ENCODE measurements at regions not wholly inside any gene's neighbourhood (a gene's known extent, or its start where the extent isn't known, plus 50 kb on each side); places are given as distances from the start of the nearest gene placed in this dataset.

GRCh38 chr15:47411733-47412132, 305.6 kb upstream of the SEMA6D start:
- Histone ChIP-seq H3K9me3 (replicated peaks; ENCODE audit: control insufficient read depth, low read depth, low read length) (no peaks in the 10 kb centered on the region), H3K36me3 (ENCODE audit: control insufficient read depth, insufficient read depth, low read length) (no peaks in the 10 kb centered on the region), H3K4me1 (ENCODE audit: control insufficient read depth, insufficient read depth, low read length) (no peaks in the 10 kb centered on the region), H3K27ac (ENCODE audit: low read length) (no peak overlapping the region), H3K27me3 (ENCODE audit: control insufficient read depth, insufficient read depth, low read length) (no peaks in the 10 kb centered on the region), H3K4me3 (ENCODE audit: low read length) (no peak overlapping the region)
- no CpG with 5 or more reads among the region's 4 CpGs for WGBS (ENCODE audit: insufficient coverage)
- DNase-seq = no peak

- Histone ChIP-seq H3K4me3 (ENCODE audit: low read length) (no peak overlapping the region), H3K27me3 (ENCODE audit: control insufficient read depth, insufficient read depth, low read length) (no peaks in the 10 kb centered on the region), H3K9me3 (replicated peaks; ENCODE audit: control insufficient read depth, low read depth, low read length) (no peaks in the 10 kb centered on the region), H3K36me3 (ENCODE audit: control insufficient read depth, insufficient read depth, low read length) (no peaks in the 10 kb centered on the region), H3K4me1 (ENCODE audit: control insufficient read depth, insufficient read depth, low read length) (no peaks in the 10 kb centered on the region), H3K27ac (ENCODE audit: low read length) (no peak overlapping the region)
- WGBS (ENCODE audit: insufficient coverage) = 60% methylated on average over 2 of the region's 3 CpGs
- peak; percentile 62 for DNase-seq
These were observed 305.2 kb upstream of the SEMA6D start for GRCh38 chr15:47412136-47412535.

GRCh38 chr15:47412802-47413201, 304.5 kb upstream of the SEMA6D start:
- no peaks in the 10 kb centered on the region for H3K4me1 ChIP-seq (ENCODE audit: control insufficient read depth, insufficient read depth, low read length)
- no peaks in the 10 kb centered on the region for H3K27me3 ChIP-seq (ENCODE audit: control insufficient read depth, insufficient read depth, low read length)
- no peak overlapping the region for H3K4me3 ChIP-seq (ENCODE audit: low read length)
- 100% methylated on average over 1 of the region's 4 CpGs for WGBS (ENCODE audit: insufficient coverage)
- H3K27ac ChIP-seq (ENCODE audit: low read length) = no peak overlapping the region
- H3K9me3 ChIP-seq (replicated peaks; ENCODE audit: control insufficient read depth, low read depth, low read length) = no peaks in the 10 kb centered on the region
- H3K36me3 ChIP-seq (ENCODE audit: control insufficient read depth, insufficient read depth, low read length) = no peaks in the 10 kb centered on the region
- no peak for DNase-seq

DNA sequence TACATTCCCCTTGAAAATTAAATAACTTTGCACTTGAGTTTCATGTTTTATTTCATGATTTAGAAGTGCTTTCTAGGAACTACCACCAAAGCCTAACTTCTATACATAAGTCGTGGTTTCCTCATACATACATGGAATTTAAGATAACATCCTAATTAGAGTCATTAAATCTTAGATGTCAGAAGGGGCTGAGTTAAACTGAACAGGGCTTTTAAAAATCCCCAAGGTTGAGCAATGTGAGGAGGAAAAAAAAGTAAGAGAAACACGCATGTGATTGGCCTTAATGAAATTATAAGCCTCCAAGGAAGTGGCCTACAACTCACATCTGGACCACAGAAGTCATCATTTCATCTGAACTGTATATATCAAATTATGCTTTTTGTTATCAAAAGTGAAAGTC, 303.1 kb upstream of the SEMA6D start:
- Histone ChIP-seq H3K4me3 (ENCODE audit: low read length) (no peak overlapping the region), H3K4me1 (ENCODE audit: control insufficient read depth, insufficient read depth, low read length) (no peaks in the 10 kb centered on the region), H3K27ac (ENCODE audit: low read length) (no peak overlapping the region), H3K27me3 (ENCODE audit: control insufficient read depth, insufficient read depth, low read length) (no peaks in the 10 kb centered on the region), H3K36me3 (ENCODE audit: control insufficient read depth, insufficient read depth, low read length) (no peaks in the 10 kb centered on the region), H3K9me3 (replicated peaks; ENCODE audit: control insufficient read depth, low read depth, low read length) (no peaks in the 10 kb centered on the region)
- WGBS (ENCODE audit: insufficient coverage) = no CpG with 5 or more reads among the region's 2 CpGs
- DNase-seq = no peak

- H3K4me1 ChIP-seq (ENCODE audit: control insufficient read depth, insufficient read depth, low read length) = no peaks in the 10 kb centered on the region
- no peaks in the 10 kb centered on the region for H3K27me3 ChIP-seq (ENCODE audit: control insufficient read depth, insufficient read depth, low read length)
- WGBS (ENCODE audit: insufficient coverage) = no CpG with 5 or more reads among the region's 1 CpG
- H3K27ac ChIP-seq (ENCODE audit: low read length) = peak overlapping the region; percentile 31
- no peak overlapping the region for H3K4me3 ChIP-seq (ENCODE audit: low read length)
- H3K9me3 ChIP-seq (replicated peaks; ENCODE audit: control insufficient read depth, low read depth, low read length) = no peaks in the 10 kb centered on the region
- H3K36me3 ChIP-seq (ENCODE audit: control insufficient read depth, insufficient read depth, low read length) = no peaks in the 10 kb centered on the region
- DNase-seq = no peak
These were observed 301.8 kb upstream of the SEMA6D start for GRCh38 chr15:47415539-47415971.

GRCh38 chr15:47422881-47423665, 294.2 kb upstream of the SEMA6D start:
- Histone ChIP-seq H3K4me3 (ENCODE audit: low read length) (no peak overlapping the region), H3K27me3 (ENCODE audit: control insufficient read depth, insufficient read depth, low read length) (no peaks in the 10 kb centered on the region), H3K4me1 (ENCODE audit: control insufficient read depth, insufficient read depth, low read length) (no peaks in the 10 kb centered on the region), H3K36me3 (ENCODE audit: control insufficient read depth, insufficient read depth, low read length) (no peaks in the 10 kb centered on the region), H3K27ac (ENCODE audit: low read length) (no peak overlapping the region), H3K9me3 (replicated peaks; ENCODE audit: control insufficient read depth, low read depth, low read length) (no peaks in the 10 kb centered on the region)
- no CpG with 5 or more reads among the region's 1 CpG for WGBS (ENCODE audit: insufficient coverage)
- DNase-seq = no peak

DNA sequence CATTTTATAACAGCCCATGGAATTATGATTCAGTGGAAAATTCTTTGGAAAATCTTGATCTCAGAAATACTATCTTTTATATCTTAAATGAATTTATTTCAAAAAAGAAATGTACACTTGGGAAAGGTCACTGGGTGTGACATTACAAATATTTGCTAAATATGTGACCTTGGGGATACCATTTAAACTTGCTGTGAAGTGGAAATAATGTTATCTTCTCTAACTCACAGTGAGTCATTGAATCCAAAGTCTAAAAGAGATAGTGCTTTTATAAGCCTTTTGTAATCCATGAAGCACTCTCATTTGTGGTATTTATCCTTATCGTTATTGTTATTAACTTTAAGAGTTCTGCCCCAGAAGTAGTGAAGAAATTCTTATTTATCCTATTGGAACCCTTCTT, 289.8 kb upstream of the SEMA6D start:
- Histone ChIP-seq H3K36me3 (ENCODE audit: control insufficient read depth, insufficient read depth, low read length) (no peaks in the 10 kb centered on the region), H3K27me3 (ENCODE audit: control insufficient read depth, insufficient read depth, low read length) (no peaks in the 10 kb centered on the region), H3K9me3 (replicated peaks; ENCODE audit: control insufficient read depth, low read depth, low read length) (no peaks in the 10 kb centered on the region), H3K4me3 (ENCODE audit: low read length) (no peak overlapping the region), H3K4me1 (ENCODE audit: control insufficient read depth, insufficient read depth, low read length) (no peaks in the 10 kb centered on the region), H3K27ac (ENCODE audit: low read length) (no peak overlapping the region)
- no CpG with 5 or more reads among the region's 1 CpG for WGBS (ENCODE audit: insufficient coverage)
- no peak for DNase-seq

- Histone ChIP-seq H3K27ac (ENCODE audit: low read length) (no peak overlapping the region), H3K4me1 (ENCODE audit: control insufficient read depth, insufficient read depth, low read length) (no peaks in the 10 kb centered on the region), H3K9me3 (replicated peaks; ENCODE audit: control insufficient read depth, low read depth, low read length) (no peaks in the 10 kb centered on the region), H3K36me3 (ENCODE audit: control insufficient read depth, insufficient read depth, low read length) (no peaks in the 10 kb centered on the region), H3K27me3 (ENCODE audit: control insufficient read depth, insufficient read depth, low read length) (no peaks in the 10 kb centered on the region), H3K4me3 (ENCODE audit: low read length) (no peak overlapping the region)
- no peak for DNase-seq
- WGBS (ENCODE audit: insufficient coverage) = no CpG with 5 or more reads among the region's 1 CpG
These were observed 287.9 kb upstream of the SEMA6D start for GRCh38 chr15:47429376-47429775.

GRCh38 chr15:47431501-47431900, 285.8 kb upstream of the SEMA6D start:
- H3K27ac ChIP-seq (ENCODE audit: low read length) = no peak overlapping the region
- no peaks in the 10 kb centered on the region for H3K27me3 ChIP-seq (ENCODE audit: control insufficient read depth, insufficient read depth, low read length)
- no peaks in the 10 kb centered on the region for H3K4me1 ChIP-seq (ENCODE audit: control insufficient read depth, insufficient read depth, low read length)
- no peaks in the 10 kb centered on the region for H3K36me3 ChIP-seq (ENCODE audit: control insufficient read depth, insufficient read depth, low read length)
- H3K9me3 ChIP-seq (replicated peaks; ENCODE audit: control insufficient read depth, low read depth, low read length) = no peaks in the 10 kb centered on the region
- no peak for DNase-seq
- no CpG with 5 or more reads among the region's 3 CpGs for WGBS (ENCODE audit: insufficient coverage)
- H3K4me3 ChIP-seq (ENCODE audit: low read length) = no peak overlapping the region

DNA sequence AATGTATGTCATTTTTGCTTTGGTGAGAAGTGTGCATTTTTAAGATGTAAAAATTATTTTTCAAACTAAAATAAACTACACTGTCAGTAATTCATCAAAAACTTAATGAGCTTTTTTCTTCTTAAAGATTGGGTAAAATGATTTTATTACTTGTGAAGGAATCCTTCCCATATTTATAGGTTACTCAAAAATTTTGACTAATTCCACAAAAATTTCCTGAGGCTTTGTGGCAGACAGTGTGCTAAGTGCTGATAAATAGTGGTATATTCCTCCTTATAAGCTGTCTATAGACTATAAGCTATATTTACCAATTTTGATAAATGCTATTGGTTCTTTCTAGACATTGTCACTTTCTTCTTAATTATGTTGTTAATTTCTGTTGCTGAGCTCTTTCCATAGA, 284.5 kb upstream of the SEMA6D start:
- no peaks in the 10 kb centered on the region for H3K27me3 ChIP-seq (ENCODE audit: control insufficient read depth, insufficient read depth, low read length)
- H3K27ac ChIP-seq (ENCODE audit: low read length) = no peak overlapping the region
- no peaks in the 10 kb centered on the region for H3K36me3 ChIP-seq (ENCODE audit: control insufficient read depth, insufficient read depth, low read length)
- H3K4me1 ChIP-seq (ENCODE audit: control insufficient read depth, insufficient read depth, low read length) = no peaks in the 10 kb centered on the region
- DNase-seq = no peak
- no peak overlapping the region for H3K4me3 ChIP-seq (ENCODE audit: low read length)
- H3K9me3 ChIP-seq (replicated peaks; ENCODE audit: control insufficient read depth, low read depth, low read length) = no peaks in the 10 kb centered on the region

- Histone ChIP-seq H3K27me3 (ENCODE audit: control insufficient read depth, insufficient read depth, low read length) (no peaks in the 10 kb centered on the region), H3K36me3 (ENCODE audit: control insufficient read depth, insufficient read depth, low read length) (no peaks in the 10 kb centered on the region), H3K9me3 (replicated peaks; ENCODE audit: control insufficient read depth, low read depth, low read length) (no peaks in the 10 kb centered on the region), H3K4me3 (ENCODE audit: low read length) (no peak overlapping the region), H3K4me1 (ENCODE audit: control insufficient read depth, insufficient read depth, low read length) (no peaks in the 10 kb centered on the region), H3K27ac (ENCODE audit: low read length) (no peak overlapping the region)
- WGBS (ENCODE audit: insufficient coverage) = no CpG with 5 or more reads among the region's 2 CpGs
- DNase-seq = no peak
These were observed 282.7 kb upstream of the SEMA6D start for GRCh38 chr15:47434596-47434995.

Data from muscle of leg (tissue), 3 donors.